Neuronal stem cell (in vitro differentiated cells): ENCODE measurements at regions not wholly inside any gene's neighbourhood (a gene's known extent, or its start where the extent isn't known, plus 50 kb on each side); places are given as distances from the start of the nearest gene placed in this dataset.
"Not testable (repeated sequence)": the region's sequence is repeated elsewhere in the genome, so short reads cannot be mapped to it uniquely, and the experiment has no call there.

Experiments
- DNase-seq: peaks from one replicate; pipeline ENCODE4 v3.0.0-alpha.2; 2013; ENCODE audit warnings: low spot score
- H2AFZ ChIP-seq: one replicate; pipeline ENCODE4 v1.6.1; 2013; ENCODE audit warnings: mild to moderate bottlenecking, low read length, inconsistent platforms
- H2AK5ac ChIP-seq: 2 replicates; pipeline ENCODE4 v1.6.1; 2013; ENCODE audit warnings: low read depth, mild to moderate bottlenecking, inconsistent platforms, low read length, moderate library complexity, mixed read lengths
- H2BK120ac ChIP-seq: 2 replicates; pipeline ENCODE4 v1.6.1; 2013; ENCODE audit warnings: low read depth, mild to moderate bottlenecking, inconsistent platforms, low read length, moderate library complexity, mixed read lengths
- H2BK12ac ChIP-seq: one replicate; pipeline ENCODE4 v1.6.1; 2013; ENCODE audit warnings: low read length, inconsistent platforms
- H2BK15ac ChIP-seq: 2 replicates; pipeline ENCODE4 v1.6.1; 2013; ENCODE audit warnings: mild to moderate bottlenecking, low read length, inconsistent platforms, mixed read lengths
- H2BK5ac ChIP-seq: one replicate; pipeline ENCODE4 v1.6.1; 2013; ENCODE audit warnings: inconsistent platforms, mild to moderate bottlenecking, low read length, moderate library complexity
- H3K14ac ChIP-seq: one replicate; pipeline ENCODE4 v1.6.1; 2013; ENCODE audit warnings: low read length, inconsistent platforms
- H3K18ac ChIP-seq: 2 replicates; pipeline ENCODE4 v1.6.1; 2013; ENCODE audit warnings: low read length, inconsistent platforms
- H3K23ac ChIP-seq: 2 replicates; pipeline ENCODE4 v1.6.1; 2013; ENCODE audit warnings: low read depth, mild to moderate bottlenecking, mixed read lengths, low read length, inconsistent platforms; ENCODE audit not compliant: poor library complexity
- H3K27ac ChIP-seq: replicated peaks from 3 replicates; pipeline ENCODE4 v1.5.1; 2013; ENCODE audit warnings: low read length, inconsistent platforms
- H3K27me3 ChIP-seq, 3 experiments: 2 replicates each; pipeline ENCODE4 v1.6.1; 2013; ENCODE audit warnings: low read length in 3 of 3, mild to moderate bottlenecking in 2 of 3, inconsistent platforms in 1 of 3, low read depth in 1 of 3, mixed read lengths in 1 of 3, moderate library complexity in 1 of 3; ENCODE audit not compliant: control insufficient read depth in 3 of 3, insufficient read depth in 3 of 3
- H3K36me3 ChIP-seq, 2 donors: replicated peaks in 1 of 2; 2 replicates each; pipeline ENCODE4 v1.6.1; 2013; ENCODE audit warnings: low read length in 2 of 2; ENCODE audit not compliant: control insufficient read depth in 2 of 2, insufficient read depth in 2 of 2
- H3K4ac ChIP-seq: 2 replicates; pipeline ENCODE4 v1.6.1; 2013; ENCODE audit warnings: inconsistent platforms, mild to moderate bottlenecking, low read length, moderate library complexity
- H3K4me1 ChIP-seq, 2 donors: 1 replicate in 1 of 2; 2 replicates in 1 of 2; pipeline ENCODE4 v1.6.1; 2013; ENCODE audit warnings: low read length in 2 of 2, low read depth in 1 of 2; ENCODE audit not compliant: control insufficient read depth in 2 of 2, insufficient read depth in 1 of 2
- H3K4me2 ChIP-seq: one replicate; pipeline ENCODE4 v1.6.1; 2013; ENCODE audit warnings: mild to moderate bottlenecking, low read length, inconsistent platforms; ENCODE audit not compliant: insufficient read depth, poor library complexity, severe bottlenecking
- H3K4me3 ChIP-seq, 2 donors: 2 replicates each; pipeline ENCODE4 v1.5.1; 2013; ENCODE audit warnings: low read length in 2 of 2, mild to moderate bottlenecking in 2 of 2, inconsistent platforms in 1 of 2, moderate library complexity in 1 of 2
- H3K79me1 ChIP-seq: one replicate; pipeline ENCODE4 v1.6.1; 2013; ENCODE audit warnings: low read depth, mild to moderate bottlenecking, inconsistent platforms, low read length, moderate library complexity
- H3K9ac ChIP-seq: one replicate; pipeline ENCODE4 v1.6.1; 2013; ENCODE audit warnings: mild to moderate bottlenecking, low read depth, low read length, inconsistent platforms; ENCODE audit not compliant: poor library complexity
- H3K9me3 ChIP-seq, 2 donors: replicated peaks in 1 of 2; 2 replicates each; pipeline versions ENCODE3 to v1.6.1; 2013; ENCODE audit warnings: low read length in 2 of 2, mild to moderate bottlenecking in 2 of 2, inconsistent platforms in 1 of 2, low read depth in 1 of 2, mixed read lengths in 1 of 2, moderate library complexity in 1 of 2; ENCODE audit not compliant: control insufficient read depth in 2 of 2, insufficient read depth in 1 of 2
- H4K8ac ChIP-seq: one replicate; pipeline ENCODE4 v1.6.1; 2013; ENCODE audit warnings: low read depth, mild to moderate bottlenecking, inconsistent platforms, low read length, moderate library complexity
- H4K91ac ChIP-seq: one replicate; pipeline ENCODE4 v1.6.1; 2013; ENCODE audit warnings: low read length, low read depth, mild to moderate bottlenecking, inconsistent platforms; ENCODE audit not compliant: poor library complexity
- WGBS, 2 donors: extraction: QIAGEN DNeasy Blood & Tissue Kit; methylation state at CpG; one replicate each; pipeline ENCODE4 v1.1.7; 2013; ENCODE audit warnings: missing lambda C conversion rate in 2 of 2, mixed read lengths in 1 of 2; ENCODE audit not compliant: insufficient read length in 2 of 2, insufficient replicate concordance in 1 of 2; ENCODE audit errors: extremely low coverage in 2 of 2; 5-methylcytosine and 5-hydroxymethylcytosine counted together

- no peak overlapping the region for H3K4ac ChIP-seq
- no CpG with 5 or more reads among the region's 5 CpGs for WGBS, 2 donors
- H2AFZ ChIP-seq: peak overlapping the region; percentile 69
- no peak overlapping the region for H2BK12ac ChIP-seq
- no peak overlapping the region for H3K18ac ChIP-seq
- no peaks in the 10 kb centered on the region for H3K36me3 ChIP-seq
- H4K8ac ChIP-seq: no peak overlapping the region
- no peak for DNase-seq
- no peak overlapping the region for H3K9ac ChIP-seq
- H4K91ac ChIP-seq: no peak overlapping the region
- no peak overlapping the region for H2BK15ac ChIP-seq
- H3K4me3 ChIP-seq: no peak overlapping the region
- H3K23ac ChIP-seq: no peak overlapping the region
- H3K14ac ChIP-seq: no peak overlapping the region
- H2AK5ac ChIP-seq: no peak overlapping the region
- H2BK120ac ChIP-seq: no peak overlapping the region
- no peak overlapping the region for H2BK5ac ChIP-seq
- H3K4me1 ChIP-seq: peaks cover 6 to 7% of the 10 kb centered on the region in 2 donors
- H3K79me1 ChIP-seq: no peaks in the 10 kb centered on the region
- no peak overlapping the region for H3K4me2 ChIP-seq
- no peaks in the 10 kb centered on the region for H3K27me3 ChIP-seq
- H3K27ac ChIP-seq: peak overlapping the region; percentile 4
- H3K9me3 ChIP-seq: no peaks in the 10 kb centered on the region
Observed at GRCh38 chr11:110356762-110357671, 60.6 kb upstream of the RDX start.

- H3K9me3 ChIP-seq: no peaks in the 10 kb centered on the region
- no peak overlapping the region for H3K18ac ChIP-seq
- H4K91ac ChIP-seq: no peak overlapping the region
- no peaks in the 10 kb centered on the region for H3K27me3 ChIP-seq
- no peak overlapping the region for H4K8ac ChIP-seq
- H3K23ac ChIP-seq: no peak overlapping the region
- H3K9ac ChIP-seq: no peak overlapping the region
- no peak overlapping the region for H3K14ac ChIP-seq
- WGBS, 2 donors: no CpG with 5 or more reads among the region's 3 CpGs
- H3K36me3 ChIP-seq: no peaks in the 10 kb centered on the region
- no peak overlapping the region for H3K27ac ChIP-seq
- no peak for DNase-seq
- H2BK15ac ChIP-seq: no peak overlapping the region
- H2BK12ac ChIP-seq: no peak overlapping the region
- peaks cover 6 to 7% of the 10 kb centered on the region in 2 donors for H3K4me1 ChIP-seq
- no peak overlapping the region for H3K4ac ChIP-seq
- H2AFZ ChIP-seq: no peak overlapping the region
- H3K79me1 ChIP-seq: no peaks in the 10 kb centered on the region
- no peak overlapping the region for H2BK5ac ChIP-seq
- H2BK120ac ChIP-seq: no peak overlapping the region
- H3K4me2 ChIP-seq: no peak overlapping the region
- no peak overlapping the region for H3K4me3 ChIP-seq
- no peak overlapping the region for H2AK5ac ChIP-seq
Observed at GRCh38 chr11:110358336-110358735, 61.9 kb upstream of the RDX start.

- not testable (repeated sequence) for H3K4ac ChIP-seq, H3K79me1 ChIP-seq, H2BK5ac ChIP-seq, H3K18ac ChIP-seq, H2BK120ac ChIP-seq, H3K23ac ChIP-seq, H3K36me3 ChIP-seq, H3K9ac ChIP-seq, H3K4me2 ChIP-seq, H3K4me3 ChIP-seq, H2BK12ac ChIP-seq, H3K9me3 ChIP-seq, H2BK15ac ChIP-seq, DNase-seq, H4K91ac ChIP-seq, H2AFZ ChIP-seq, H4K8ac ChIP-seq, H3K14ac ChIP-seq, H3K4me1 ChIP-seq, H3K27me3 ChIP-seq, H3K27ac ChIP-seq, H2AK5ac ChIP-seq
- WGBS, 2 donors: no CpG with 5 or more reads among the region's 3 CpGs
Observed at GRCh38 chr11:110360781-110361408, 64.5 kb upstream of the RDX start.

- Histone ChIP-seq H3K4me3 (peak overlapping the region in 1 of 2 donors; percentile 33), H2BK12ac (no peak overlapping the region), H2AFZ (peak overlapping the region; percentile 83), H3K23ac (no peak overlapping the region), H4K8ac (no peak overlapping the region), H3K4ac (no peak overlapping the region), H3K14ac (no peak overlapping the region), H3K27me3 (no peaks in the 10 kb centered on the region), H2BK5ac (no peak overlapping the region), H3K4me1 (peaks cover 2 to 3% of the 10 kb centered on the region in 2 donors), H3K9ac (no peak overlapping the region), H3K18ac (no peak overlapping the region), H2BK120ac (no peak overlapping the region), H3K36me3 (no peaks in the 10 kb centered on the region), H4K91ac (no peak overlapping the region), H3K27ac (peak overlapping the region; percentile 78), H2BK15ac (no peak overlapping the region), H3K9me3 (peaks cover 0 to 1% of the 10 kb centered on the region in 2 donors), H3K79me1 (no peaks in the 10 kb centered on the region), H3K4me2 (peak overlapping the region; percentile 48), H2AK5ac (no peak overlapping the region)
- no CpG with 5 or more reads among the region's 6 CpGs for whole genome bisulfite sequencing, 2 donors
- DNase-seq: peak; percentile 57
Observed at GRCh38 chr11:110362971-110363509, 66.6 kb upstream of the RDX start.
